GM06990 (cell line): ENCODE measurements at regions not wholly inside any gene's neighbourhood (a gene's known extent, or its start where the extent isn't known, plus 50 kb on each side); places are given as distances from the start of the nearest gene placed in this dataset.

Experiments
- DNase-seq: peaks from one replicate; pipeline ENCODE4 v3.0.0-alpha.2; 2011; ENCODE audit not compliant: insufficient read length; ENCODE audit errors: extremely low read depth
- H3K27me3 ChIP-seq: replicated peaks from 2 replicates; pipeline ENCODE4 v1.6.0; 2011; ENCODE audit warnings: low read length; ENCODE audit not compliant: control insufficient read depth, insufficient read depth
- H3K36me3 ChIP-seq: 2 replicates; pipeline ENCODE4 v1.5.1; 2011; ENCODE audit warnings: low read length; ENCODE audit not compliant: control insufficient read depth, insufficient read depth
- H3K4me3 ChIP-seq: replicated peaks from 2 replicates; pipeline ENCODE4 v1.5.1; 2011; ENCODE audit warnings: low read depth, mild to moderate bottlenecking, control low read depth, low read length
- CTCF ChIP-seq: IDR thresholded peaks from 2 replicates; pipeline ENCODE4 v1.5.1; 2011; ENCODE audit warnings: low read length, control low read depth, mild to moderate bottlenecking, inconsistent platforms; ENCODE audit not compliant: insufficient read depth, poor library complexity, severe bottlenecking

GRCh38 chr13:94816256-94816655 lies 103.9 kb upstream of the SOX21 start:
- Histone ChIP-seq H3K36me3 (no peaks in the 10 kb centered on the region), H3K27me3 (no peaks in the 10 kb centered on the region), H3K4me3 (no peak overlapping the region)
- DNase-seq = no peak
- no peak for TF ChIP-seq CTCF

- Histone ChIP-seq H3K4me3 (no peak overlapping the region), H3K27me3 (no peaks in the 10 kb centered on the region), H3K36me3 (no peaks in the 10 kb centered on the region)
- DNase-seq = no peak
- TF ChIP-seq CTCF = no peak
These were observed 101.7 kb upstream of the SOX21 start for GRCh38 chr13:94813920-94814475.

- no peak for TF ChIP-seq CTCF
- DNase-seq = no peak
- H3K4me3 ChIP-seq = no peak overlapping the region
- H3K36me3 ChIP-seq = no peaks in the 10 kb centered on the region
- no peaks in the 10 kb centered on the region for H3K27me3 ChIP-seq
These were observed 99.4 kb upstream of the SOX21 start for GRCh38 chr13:94811753-94812152.

GRCh38 chr13:94800423-94800822 lies 88.1 kb upstream of the SOX21 start:
- Histone ChIP-seq H3K27me3 (no peaks in the 10 kb centered on the region), H3K4me3 (no peak overlapping the region), H3K36me3 (no peaks in the 10 kb centered on the region)
- TF ChIP-seq CTCF = peak; percentile 13
- no peak for DNase-seq

- no peaks in the 10 kb centered on the region for H3K36me3 ChIP-seq
- no peaks in the 10 kb centered on the region for H3K27me3 ChIP-seq
- no peak for TF ChIP-seq CTCF
- no peak overlapping the region for H3K4me3 ChIP-seq
- DNase-seq = no peak
These were observed 87.0 kb upstream of the SOX21 start for GRCh38 chr13:94799299-94799698.

GRCh38 chr13:94798738-94799137 lies 86.4 kb upstream of the SOX21 start:
- no peaks in the 10 kb centered on the region for H3K36me3 ChIP-seq
- TF ChIP-seq CTCF = no peak
- DNase-seq = no peak
- no peaks in the 10 kb centered on the region for H3K27me3 ChIP-seq
- H3K4me3 ChIP-seq = no peak overlapping the region
